Fibroblast of peridontal ligament (primary cell): ENCODE measurements at regions not wholly inside any gene's neighbourhood (a gene's known extent, or its start where the extent isn't known, plus 50 kb on each side); places are given as distances from the start of the nearest gene placed in this dataset.
"Not testable (repeated sequence)": the region's sequence is repeated elsewhere in the genome, so short reads cannot be mapped to it uniquely, and the experiment has no call there.

ENCODE experiments used
- DNase-seq: peaks from one replicate; pipeline ENCODE4 v3.0.0-alpha.2; 2010; ENCODE audit errors: extremely low read depth

GRCh38 chr5:43824325-43824964 is 221.5 kb downstream of the NNT start:
- DNase-seq, result not testable (repeated sequence)

DNA sequence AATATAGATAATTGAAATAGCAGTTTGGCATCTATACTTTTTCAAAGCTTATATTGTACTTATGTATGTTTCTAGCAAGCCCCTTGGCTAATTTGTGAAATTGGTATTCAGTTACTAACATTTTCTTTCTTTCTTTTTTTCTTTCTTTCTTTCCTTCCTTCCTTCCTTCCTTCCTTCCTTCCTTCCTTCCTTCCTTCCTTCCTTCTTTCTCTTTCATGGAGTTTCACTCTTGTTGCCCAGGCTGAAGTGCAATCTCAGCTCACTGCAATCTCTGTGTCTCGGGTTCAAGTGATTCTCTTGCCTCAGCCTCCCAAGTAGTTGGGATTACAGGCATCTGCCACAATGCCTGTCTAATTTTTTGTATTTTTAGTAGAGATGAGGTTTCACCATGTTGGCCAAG is 215.4 kb downstream of the NNT start:
- DNase-seq, result not testable (repeated sequence)

- DNase-seq, result no peak
Observed at GRCh38 chr5:43815497-43815896, 212.5 kb downstream of the NNT start.

DNA sequence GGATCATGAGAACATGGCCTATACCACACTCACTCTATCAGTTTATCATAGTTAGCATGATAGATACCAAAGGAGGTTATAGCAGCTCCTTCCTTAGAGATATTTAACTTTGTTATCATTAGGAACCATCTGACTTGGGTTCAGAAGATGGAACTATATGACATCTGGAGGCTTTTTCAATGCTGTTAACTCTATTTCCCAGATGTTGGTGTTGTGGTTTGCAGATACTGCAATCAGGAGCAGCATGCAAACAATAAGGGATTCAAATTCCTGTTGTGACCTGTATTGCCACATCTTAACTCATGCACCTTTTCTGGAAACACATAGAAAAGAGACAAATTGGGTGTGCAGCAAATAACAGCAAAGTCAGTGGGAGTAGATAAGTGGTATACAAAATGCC is 201.7 kb downstream of the NNT start:
- no peak for DNase-seq

GRCh38 chr5:43804041-43804440 is 201.1 kb downstream of the NNT start:
- DNase-seq, result no peak

DNA sequence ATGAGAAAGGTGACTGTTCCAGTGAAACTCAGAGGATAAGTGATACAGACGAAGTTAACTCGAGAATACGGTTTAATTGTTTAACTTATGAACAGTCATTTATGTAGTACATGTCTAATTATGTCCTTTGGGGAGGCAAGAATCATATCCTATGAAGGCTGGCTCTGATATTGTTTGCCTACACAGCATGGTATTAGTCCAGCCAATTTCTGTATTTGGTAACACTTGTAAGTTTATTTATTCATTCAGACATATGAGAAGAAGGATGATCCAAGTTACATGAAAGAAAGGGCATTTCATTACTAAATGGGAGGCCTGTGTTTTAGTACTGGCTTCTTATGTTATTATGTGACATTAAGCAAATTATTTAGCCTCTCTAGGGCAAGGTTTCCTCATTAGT is 199.7 kb downstream of the NNT start:
- peak; percentile 19 for DNase-seq

- DNase-seq, result peak; percentile 45
Observed at GRCh38 chr5:43802119-43802518, 199.1 kb downstream of the NNT start.

GRCh38 chr5:43798740-43799139 is 195.8 kb downstream of the NNT start:
- DNase-seq, result no peak

GRCh38 chr5:43791880-43792279 is 188.9 kb downstream of the NNT start:
- not testable (repeated sequence) for DNase-seq

GRCh38 chr5:43785198-43785597 is 182.2 kb downstream of the NNT start:
- no peak for DNase-seq

GRCh38 chr5:43780586-43780985 is 177.6 kb downstream of the NNT start:
- DNase-seq, result peak; percentile 49

GRCh38 chr5:43774881-43775399 is 172.0 kb downstream of the NNT start:
- no peak for DNase-seq

DNA sequence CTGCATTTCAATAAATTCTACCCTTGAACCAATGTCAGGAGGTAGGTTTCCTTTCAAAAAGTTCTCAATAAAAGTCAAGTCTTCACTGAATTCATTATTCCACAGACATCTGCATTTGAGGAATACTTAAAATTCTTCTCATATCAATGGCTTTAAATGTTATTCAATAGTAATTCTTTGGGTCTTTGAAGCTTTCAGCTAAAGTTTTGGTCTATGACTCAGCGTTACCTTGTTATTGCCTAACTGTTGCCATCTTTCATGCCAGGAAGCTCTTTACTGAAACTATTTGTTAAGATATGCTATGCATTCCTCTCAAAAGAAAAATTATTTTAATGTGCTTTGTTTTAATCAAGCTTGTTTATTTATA is 170.5 kb downstream of the NNT start:
- peak; percentile 58 for DNase-seq

- peak; percentile 38 for DNase-seq
Observed at GRCh38 chr5:43772764-43773477, 169.9 kb downstream of the NNT start.

DNA sequence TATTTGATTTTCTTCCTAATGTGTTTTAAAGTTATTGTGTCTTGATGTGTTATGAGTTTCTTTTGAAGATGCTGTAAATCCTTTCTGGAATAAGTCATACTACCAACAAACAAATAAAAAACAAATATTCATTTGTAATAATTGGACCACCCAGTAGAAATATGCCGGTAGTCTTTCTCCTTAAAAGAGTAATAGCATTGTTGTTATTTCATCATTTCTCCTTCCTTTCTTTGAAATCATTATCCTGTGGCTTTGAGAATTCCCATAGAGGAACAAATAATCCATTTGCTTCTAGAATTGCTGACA is 169.4 kb downstream of the NNT start:
- no peak for DNase-seq

DNA sequence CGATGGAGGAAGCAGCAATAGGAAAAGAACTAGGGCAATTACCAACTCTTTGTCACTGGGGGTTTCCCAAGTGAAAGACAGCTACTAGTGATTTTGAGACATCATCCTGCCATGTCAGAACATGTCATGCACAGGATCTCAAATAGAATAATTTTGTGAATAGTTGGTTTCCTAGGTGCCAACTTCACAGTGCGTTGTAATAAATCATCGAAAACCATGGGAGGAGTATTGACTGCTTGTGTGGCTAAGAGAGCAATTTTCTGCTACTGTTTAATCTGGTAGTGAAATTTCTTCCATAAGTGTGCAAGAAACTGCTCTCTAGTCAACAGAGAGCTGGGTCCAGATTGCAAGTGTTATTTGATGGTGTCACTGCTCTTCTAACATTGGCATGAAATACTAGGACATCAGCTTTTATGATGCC is 168.6 kb downstream of the NNT start:
- no peak for DNase-seq

DNA sequence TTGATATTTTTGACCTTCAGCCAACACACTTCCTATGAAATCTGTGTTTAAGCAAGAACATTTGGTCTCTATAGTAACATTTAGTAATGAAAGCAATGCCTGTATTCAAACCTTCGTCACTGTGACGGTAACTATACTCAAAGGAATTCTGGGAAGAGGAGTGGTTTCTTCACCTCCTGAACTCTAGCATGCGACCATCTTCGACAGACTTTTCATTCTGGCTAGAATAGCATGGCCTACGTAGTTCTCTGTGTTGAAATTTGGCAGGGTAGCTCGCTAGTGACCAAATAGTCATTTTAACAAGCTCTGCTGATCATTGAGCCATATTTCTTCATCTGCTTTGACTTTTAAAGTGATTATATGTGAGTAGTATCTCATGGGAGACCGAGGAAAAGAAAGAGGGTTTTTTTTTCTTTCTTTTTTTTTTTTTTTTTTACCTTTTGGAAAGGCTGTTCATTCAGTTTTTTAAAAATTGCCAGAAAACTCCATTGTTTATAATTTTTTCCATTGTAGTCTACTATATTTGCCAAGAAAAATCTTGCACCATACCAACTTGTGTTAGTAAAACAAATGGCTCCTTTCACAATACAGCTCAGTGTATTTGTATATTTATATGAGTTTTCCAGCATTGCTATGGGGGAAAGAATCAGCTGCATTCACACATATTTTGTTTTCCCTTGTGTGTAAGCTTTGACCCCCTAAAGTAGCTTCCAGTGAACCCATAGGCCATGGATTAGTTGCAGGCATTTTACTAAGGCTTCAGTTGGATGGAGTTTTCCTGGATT is 166.8 kb downstream of the NNT start:
- peak; percentile 87 for DNase-seq
